H9 (cell line): ENCODE measurements at regions not wholly inside any gene's neighbourhood (a gene's known extent, or its start where the extent isn't known, plus 50 kb on each side); places are given as distances from the start of the nearest gene placed in this dataset.

ENCODE experiments used
- DNase-seq: peaks from one replicate; pipeline ENCODE4 v3.0.0-alpha.2; 2017
- H2AFZ ChIP-seq: one replicate; pipeline ENCODE4 v1.6.1; 2013; ENCODE audit warnings: mild to moderate bottlenecking, low read length, control low read depth, moderate library complexity
- H2AK5ac ChIP-seq: 2 replicates; pipeline ENCODE4 v1.6.1; 2013; ENCODE audit warnings: low read length, control low read depth, mixed read lengths; ENCODE audit not compliant: insufficient read length
- H2BK120ac ChIP-seq: one replicate; pipeline ENCODE4 v1.6.1; 2013; ENCODE audit warnings: low read depth, mild to moderate bottlenecking, low read length, control low read depth, inconsistent platforms; ENCODE audit not compliant: poor library complexity, severe bottlenecking
- H2BK12ac ChIP-seq: 2 replicates; pipeline ENCODE4 v1.6.1; 2013; ENCODE audit warnings: low read length, control low read depth, mixed read lengths, low read depth; ENCODE audit not compliant: insufficient read length
- H2BK15ac ChIP-seq: 2 replicates; pipeline ENCODE4 v1.6.1; 2013; ENCODE audit warnings: low read depth, low read length, control low read depth
- H2BK20ac ChIP-seq: one replicate; pipeline ENCODE4 v1.6.1; 2013; ENCODE audit warnings: low read depth, mild to moderate bottlenecking, low read length, control low read depth, inconsistent platforms; ENCODE audit not compliant: poor library complexity, severe bottlenecking
- H2BK5ac ChIP-seq: 2 replicates; pipeline ENCODE4 v1.6.1; 2013; ENCODE audit warnings: low read length, control low read depth, mixed read lengths; ENCODE audit not compliant: insufficient read length
- H3K14ac ChIP-seq: 2 replicates; pipeline ENCODE4 v1.6.1; 2013; ENCODE audit warnings: low read length, control low read depth; ENCODE audit not compliant: insufficient read depth
- H3K18ac ChIP-seq: 2 replicates; pipeline ENCODE4 v1.6.1; 2013; ENCODE audit warnings: low read depth, mild to moderate bottlenecking, mixed read lengths, low read length, control low read depth; ENCODE audit not compliant: insufficient read length
- H3K23ac ChIP-seq: 2 replicates; pipeline ENCODE4 v1.6.1; 2013; ENCODE audit warnings: low read length, control low read depth, mixed read lengths, low read depth; ENCODE audit not compliant: insufficient read length
- H3K23me2 ChIP-seq: 2 replicates; pipeline ENCODE4 v1.6.1; 2013; ENCODE audit warnings: low read depth, mild to moderate bottlenecking, mixed read lengths, low read length, control low read depth; ENCODE audit not compliant: insufficient read length, poor library complexity, severe bottlenecking
- H3K27ac ChIP-seq: 2 replicates; pipeline ENCODE4 v1.5.1; 2013; ENCODE audit warnings: low read length, control low read depth, mixed read lengths, low read depth; ENCODE audit not compliant: insufficient read length
- H3K27me3 ChIP-seq: 2 replicates; pipeline ENCODE4 v1.6.1; 2013; ENCODE audit warnings: low read length, control low read depth, inconsistent platforms; ENCODE audit not compliant: insufficient read depth
- H3K4ac ChIP-seq: 2 replicates; pipeline ENCODE4 v1.6.1; 2013; ENCODE audit warnings: low read depth, mild to moderate bottlenecking, control low read depth, inconsistent platforms, low read length, moderate library complexity
- H3K4me1 ChIP-seq: 2 replicates; pipeline ENCODE4 v1.6.1; 2013; ENCODE audit warnings: low read length, control low read depth, inconsistent platforms; ENCODE audit not compliant: insufficient read depth
- H3K4me2 ChIP-seq: 2 replicates; pipeline ENCODE4 v1.6.1; 2013; ENCODE audit warnings: low read length, control low read depth, mixed read lengths; ENCODE audit not compliant: insufficient read length, insufficient read depth
- H3K56ac ChIP-seq: 2 replicates; pipeline ENCODE4 v1.6.1; 2013; ENCODE audit warnings: low read depth, mild to moderate bottlenecking, mixed read lengths, low read length, control low read depth; ENCODE audit not compliant: insufficient read length
- H3K79me1 ChIP-seq: 2 replicates; pipeline ENCODE4 v1.6.1; 2013; ENCODE audit warnings: low read depth, mild to moderate bottlenecking, moderate library complexity, low read length, control low read depth, inconsistent platforms; ENCODE audit not compliant: insufficient read depth, poor library complexity, severe bottlenecking
- H3K79me2 ChIP-seq: 2 replicates; pipeline ENCODE4 v1.6.1; 2013; ENCODE audit warnings: low read length, control low read depth, inconsistent platforms; ENCODE audit not compliant: insufficient read depth
- H3K9ac ChIP-seq: 2 replicates; pipeline ENCODE4 v1.6.1; 2013; ENCODE audit warnings: low read length, control low read depth, mixed read lengths; ENCODE audit not compliant: insufficient read length; ENCODE audit errors: extremely low read depth
- H3K9me3 ChIP-seq: one replicate; pipeline ENCODE4 v1.6.1; 2013; ENCODE audit warnings: low read depth, low read length, inconsistent platforms; ENCODE audit not compliant: control insufficient read depth
- H3T11ph ChIP-seq: one replicate; pipeline ENCODE4 v1.6.1; 2013; ENCODE audit warnings: mild to moderate bottlenecking, low read length, control low read depth, inconsistent platforms
- H4K20me1 ChIP-seq: one replicate; pipeline ENCODE4 v1.6.1; 2013; ENCODE audit not compliant: control insufficient read depth, insufficient read length, insufficient read depth
- H4K5ac ChIP-seq: 2 replicates; pipeline ENCODE4 v1.6.1; 2013; ENCODE audit warnings: low read depth, mild to moderate bottlenecking, mixed read lengths, low read length, control low read depth; ENCODE audit not compliant: insufficient read length
- H4K8ac ChIP-seq: replicated peaks from 2 replicates; pipeline ENCODE4 v1.6.1; 2013; ENCODE audit warnings: low read length, control low read depth, mixed read lengths, low read depth; ENCODE audit not compliant: insufficient read length
- H4K91ac ChIP-seq: 2 replicates; pipeline ENCODE4 v1.6.1; 2013; ENCODE audit warnings: low read depth, mild to moderate bottlenecking, moderate library complexity, mixed read lengths, low read length, control low read depth; ENCODE audit not compliant: insufficient read length
- H3K27ac Mint-ChIP-seq, 3 experiments: 2 replicates in 2 of 3; 3 replicates in 1 of 3; pipeline ENCODE4 v1.8.0; 2020 to 2021; ENCODE audit warnings: mixed read lengths in 3 of 3, mild to moderate bottlenecking in 1 of 3, moderate library complexity in 1 of 3
- H3K27me3 Mint-ChIP-seq: 2 replicates; pipeline ENCODE4 v1.8.0; 2021; ENCODE audit warnings: low read depth, mild to moderate bottlenecking, moderate library complexity, mixed read lengths
- H3K36me3 Mint-ChIP-seq, 3 experiments: 2 replicates in 2 of 3; 3 replicates in 1 of 3; pipeline ENCODE4 v1.8.0; 2020 to 2021; ENCODE audit warnings: low read depth in 3 of 3, mixed read lengths in 3 of 3; ENCODE audit not compliant: insufficient read depth in 1 of 3
- H3K4me1 Mint-ChIP-seq, 2 experiments: 2 replicates each; pipeline ENCODE4 v1.8.0; 2020; ENCODE audit warnings: mixed read lengths in 2 of 2
- H3K4me3 Mint-ChIP-seq, 2 experiments: 2 replicates in 1 of 2; 3 replicates in 1 of 2; pipeline ENCODE4 v1.8.0; 2020 to 2021; ENCODE audit warnings: mild to moderate bottlenecking in 2 of 2, mixed read lengths in 2 of 2, moderate library complexity in 1 of 2
- H3K9me3 Mint-ChIP-seq, 2 experiments: 2 replicates in 1 of 2; 3 replicates in 1 of 2; pipeline ENCODE4 v1.8.0; 2020; ENCODE audit warnings: mild to moderate bottlenecking in 2 of 2, mixed read lengths in 2 of 2, moderate library complexity in 1 of 2
- WGBS: extraction: QIAGEN DNeasy Blood & Tissue Kit; methylation state at CpG from one replicate; pipeline ENCODE4 v1.1.7; 2013; ENCODE audit warnings: missing lambda C conversion rate, low lambda C conversion rate, mixed read lengths; ENCODE audit not compliant: insufficient read length; ENCODE audit errors: extremely low coverage; 5-methylcytosine and 5-hydroxymethylcytosine counted together
- TF ChIP-seq, protein P1 (sequence below): fragments of 200-600 bp; sonication (generic); conservative IDR thresholded peaks from 3 replicates; pipeline ENCODE4 v1.8.0; 2021; ENCODE audit warnings: antibody characterized with exemption, mild to moderate bottlenecking

- H3K4me3 Mint-ChIP-seq: no peak overlapping the region
- no peak overlapping the region for H4K8ac ChIP-seq
- no peak for DNase-seq
- H3K4ac ChIP-seq: no peak overlapping the region
- no peak overlapping the region for H4K91ac ChIP-seq
- H3K23ac ChIP-seq: no peak overlapping the region
- no peak overlapping the region for H2AFZ ChIP-seq
- no peak overlapping the region for H2BK5ac ChIP-seq
- H3K79me2 ChIP-seq: no peaks in the 10 kb centered on the region
- no peak overlapping the region for H3K9ac ChIP-seq
- no peak overlapping the region for H2BK20ac ChIP-seq
- H3K4me1 ChIP-seq: no peaks in the 10 kb centered on the region
- no peak overlapping the region for H3K27ac ChIP-seq
- H3K36me3 Mint-ChIP-seq: peaks cover 0 to 4% (median 0%) of the 10 kb centered on the region in 3 experiments; a peak in 2 of 7 replicates
- H3K27ac Mint-ChIP-seq: 0 out of 7 replicates have a peak overlapping the region, but pooled peaks of 1 of the 3 experiments have one; percentile 3
- TF ChIP-seq, protein P1, sequence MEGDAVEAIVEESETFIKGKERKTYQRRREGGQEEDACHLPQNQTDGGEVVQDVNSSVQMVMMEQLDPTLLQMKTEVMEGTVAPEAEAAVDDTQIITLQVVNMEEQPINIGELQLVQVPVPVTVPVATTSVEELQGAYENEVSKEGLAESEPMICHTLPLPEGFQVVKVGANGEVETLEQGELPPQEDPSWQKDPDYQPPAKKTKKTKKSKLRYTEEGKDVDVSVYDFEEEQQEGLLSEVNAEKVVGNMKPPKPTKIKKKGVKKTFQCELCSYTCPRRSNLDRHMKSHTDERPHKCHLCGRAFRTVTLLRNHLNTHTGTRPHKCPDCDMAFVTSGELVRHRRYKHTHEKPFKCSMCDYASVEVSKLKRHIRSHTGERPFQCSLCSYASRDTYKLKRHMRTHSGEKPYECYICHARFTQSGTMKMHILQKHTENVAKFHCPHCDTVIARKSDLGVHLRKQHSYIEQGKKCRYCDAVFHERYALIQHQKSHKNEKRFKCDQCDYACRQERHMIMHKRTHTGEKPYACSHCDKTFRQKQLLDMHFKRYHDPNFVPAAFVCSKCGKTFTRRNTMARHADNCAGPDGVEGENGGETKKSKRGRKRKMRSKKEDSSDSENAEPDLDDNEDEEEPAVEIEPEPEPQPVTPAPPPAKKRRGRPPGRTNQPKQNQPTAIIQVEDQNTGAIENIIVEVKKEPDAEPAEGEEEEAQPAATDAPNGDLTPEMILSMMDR: no peak
- H3K18ac ChIP-seq: no peak overlapping the region
- no peaks in the 10 kb centered on the region for H3K23me2 ChIP-seq
- H3K14ac ChIP-seq: no peak overlapping the region
- H3K27me3 ChIP-seq: no peaks in the 10 kb centered on the region
- no peak overlapping the region for H3K56ac ChIP-seq
- H3K4me1 Mint-ChIP-seq: peaks cover 3% of the 10 kb centered on the region in 2 experiments
- H3K4me2 ChIP-seq: no peak overlapping the region
- H3K9me3 ChIP-seq: no peaks in the 10 kb centered on the region
- H2BK120ac ChIP-seq: no peak overlapping the region
- no peak overlapping the region for H2AK5ac ChIP-seq
- H4K20me1 ChIP-seq: no peaks in the 10 kb centered on the region
- no peaks in the 10 kb centered on the region; the same call in 1 of the 2 replicates for H3K27me3 Mint-ChIP-seq
- no peak overlapping the region for H2BK15ac ChIP-seq
- H2BK12ac ChIP-seq: no peak overlapping the region
- no CpG with 5 or more reads among the region's 2 CpGs for WGBS
- no peak overlapping the region for H4K5ac ChIP-seq
- H3K9me3 Mint-ChIP-seq: peaks cover 3 to 4% of the 10 kb centered on the region in 2 experiments; a peak in 1 of 5 replicates
- no peak overlapping the region for H3T11ph ChIP-seq
- no peaks in the 10 kb centered on the region for H3K79me1 ChIP-seq
Observed at GRCh38 chr5:51997949-51998348, 614.7 kb downstream of the ISL1 start.
